ENCODE measurements at regions not wholly inside any gene's neighbourhood (a gene's known extent, or its start where the extent isn't known, plus 50 kb on each side); places are given as distances from the start of the nearest gene placed in this dataset.

GRCh38 chr3:86711634-86712033 lies 279.3 kb downstream of the VGLL3 start:
- no peak for DNase-seq

GRCh38 chr3:86708893-86709292 lies 282.1 kb downstream of the VGLL3 start:
- DNase-seq, result no peak

- no peak for DNase-seq
Observed at GRCh38 chr3:86702381-86702958, 288.5 kb downstream of the VGLL3 start.

GRCh38 chr3:86695752-86696151 lies 295.2 kb downstream of the VGLL3 start:
- DNase-seq, result no peak

- DNase-seq, result no peak
Observed at GRCh38 chr3:86673991-86674390, 317.0 kb downstream of the VGLL3 start.

- no peak for DNase-seq
Observed at GRCh38 chr3:86661817-86662216, 329.1 kb downstream of the VGLL3 start.

GRCh38 chr3:86658876-86659275 lies 332.1 kb downstream of the VGLL3 start:
- DNase-seq, result no peak

- DNase-seq, result no peak
Observed at GRCh38 chr3:86654806-86655460, 336.0 kb downstream of the VGLL3 start.

- DNase-seq, result no peak
Observed at GRCh38 chr3:86653661-86654205, 337.2 kb downstream of the VGLL3 start.

GRCh38 chr3:86648087-86648486 lies 342.9 kb downstream of the VGLL3 start:
- no peak for DNase-seq

- DNase-seq, result no peak
Observed at GRCh38 chr3:86645756-86646155, 345.2 kb downstream of the VGLL3 start.

- no peak for DNase-seq
Observed at GRCh38 chr3:86634361-86634760, 356.6 kb downstream of the VGLL3 start.

GRCh38 chr3:86629511-86629910 lies 361.4 kb downstream of the VGLL3 start:
- DNase-seq, result no peak

GRCh38 chr3:86624192-86624591 lies 366.8 kb downstream of the VGLL3 start:
- no peak for DNase-seq

- no peak for DNase-seq
Observed at GRCh38 chr3:86618706-86619105, 372.2 kb downstream of the VGLL3 start.

GRCh38 chr3:86605166-86605565 lies 385.8 kb downstream of the VGLL3 start:
- DNase-seq, result no peak

GRCh38 chr3:86595696-86596095 lies 395.3 kb downstream of the VGLL3 start:
- no peak for DNase-seq

GRCh38 chr3:86594838-86595237 lies 396.1 kb downstream of the VGLL3 start:
- DNase-seq, result no peak

- DNase-seq, result no peak
Observed at GRCh38 chr3:86578071-86578470, 412.9 kb downstream of the VGLL3 start.

GRCh38 chr3:86563400-86563970 lies 427.5 kb downstream of the VGLL3 start:
- DNase-seq, result peak; percentile 59

- no peak for DNase-seq
Observed at GRCh38 chr3:86562090-86562489, 428.9 kb downstream of the VGLL3 start.

GRCh38 chr3:86561215-86561614 lies 429.7 kb downstream of the VGLL3 start:
- DNase-seq, result no peak

GRCh38 chr3:86554383-86554782 lies 436.6 kb downstream of the VGLL3 start:
- DNase-seq, result no peak

- no peak for DNase-seq
Observed at GRCh38 chr3:86547692-86548091, 443.3 kb downstream of the VGLL3 start.

Measured in RPMI8226 (cell line).